ENCODE measurements at regions not wholly inside any gene's neighbourhood (a gene's known extent, or its start where the extent isn't known, plus 50 kb on each side); places are given as distances from the start of the nearest gene placed in this dataset.

GRCh38 chr2:221750316-221750715 lies 178.2 kb upstream of the EPHA4 start:
- intact Hi-C loops (cut with DNase I; ENCODE audit: low total_unique reads): no loop called here
- no peak overlapping the region for H3K4me3 ChIP-seq
- no peaks in the 10 kb centered on the region for H3K4me1 ChIP-seq
- TF ChIP-seq POLR2A (IDR thresholded peaks at IDR 0.05) (no peak), CTCF (IDR thresholded peaks at IDR 0.05) (no peak)
- no peak for DNase-seq
- no peaks in the 10 kb centered on the region for H3K36me3 ChIP-seq
- H3K9me3 ChIP-seq: no peaks in the 10 kb centered on the region
- no peaks in the 10 kb centered on the region for H3K27me3 ChIP-seq
- H3K27ac ChIP-seq: no peak overlapping the region

GRCh38 chr2:221747289-221747972 lies 175.3 kb upstream of the EPHA4 start:
- no peaks in the 10 kb centered on the region for H3K36me3 ChIP-seq
- no peak for TF ChIP-seq POLR2A (IDR thresholded peaks at IDR 0.05)
- TF ChIP-seq CTCF (IDR thresholded peaks at IDR 0.05): no peak
- DNase-seq: no peak
- H3K4me1 ChIP-seq: no peaks in the 10 kb centered on the region
- no peak overlapping the region for H3K4me3 ChIP-seq
- H3K27ac ChIP-seq: no peak overlapping the region
- H3K27me3 ChIP-seq: no peaks in the 10 kb centered on the region
- intact Hi-C loops (cut with DNase I; ENCODE audit: low total_unique reads): no loop called here
- H3K9me3 ChIP-seq: no peaks in the 10 kb centered on the region

GRCh38 chr2:221741496-221742211 lies 169.6 kb upstream of the EPHA4 start:
- Histone ChIP-seq H3K4me1 (no peaks in the 10 kb centered on the region), H3K27me3 (no peaks in the 10 kb centered on the region), H3K36me3 (no peaks in the 10 kb centered on the region), H3K27ac (no peak overlapping the region), H3K9me3 (no peaks in the 10 kb centered on the region), H3K4me3 (no peak overlapping the region)
- DNase-seq: no peak
- TF ChIP-seq POLR2A (IDR thresholded peaks at IDR 0.05): no peak
- TF ChIP-seq CTCF (IDR thresholded peaks at IDR 0.05): no peak
- intact Hi-C loops (cut with DNase I; ENCODE audit: low total_unique reads): no loop called here

GRCh38 chr2:221731432-221732145 lies 159.5 kb upstream of the EPHA4 start:
- H3K4me1 ChIP-seq: no peaks in the 10 kb centered on the region
- TF ChIP-seq POLR2A (IDR thresholded peaks at IDR 0.05) (no peak), CTCF (IDR thresholded peaks at IDR 0.05) (no peak)
- H3K4me3 ChIP-seq: no peak overlapping the region
- H3K27me3 ChIP-seq: no peaks in the 10 kb centered on the region
- H3K27ac ChIP-seq: no peak overlapping the region
- H3K36me3 ChIP-seq: no peaks in the 10 kb centered on the region
- H3K9me3 ChIP-seq: no peaks in the 10 kb centered on the region
- no peak for DNase-seq
- intact Hi-C loops (cut with DNase I; ENCODE audit: low total_unique reads): no loop called here

Measured in uterus (tissue), 3 donors.